K562 (cell line): ENCODE measurements at regions not wholly inside any gene's neighbourhood (a gene's known extent, or its start where the extent isn't known, plus 50 kb on each side); places are given as distances from the start of the nearest gene placed in this dataset.

Experiments
- ATAC-seq: fragments of 200-7000 bp; cut with Tn5 transposase; 3 replicates; pipeline ENCODE4 v1.9.1; 2020; ENCODE audit warnings: moderate library complexity
- BruUV-seq: library from RNA; stranded (reverse); fragments of 400-500 nt; replicated peaks from 2 replicates; lab custom pipeline; 2021; lab: Mats Ljungman, UMichigan
- CTCF ChIA-PET: fragments of 300-600 bp; formaldehyde crosslinking; extraction: SDS; loops from one replicate; lab custom pipeline; 2021; ENCODE audit warnings: low intra/inter-chr PET ratio; lab: Yijun Ruan, JAX
- POLR2A ChIA-PET: fragments of 300-600, 350-650 bp; sonication (Branson Sonifier 250); formaldehyde crosslinking; extraction: SDS; loops from one replicate; lab custom pipeline; 2021; ENCODE audit warnings: antibody characterized with exemption, inconsistent platforms; lab: Yijun Ruan, JAX
- DNase-seq, 4 experiments: peaks; one replicate each; pipeline versions ENCODE4 v3.0.0 to v3.0.0-alpha.2; 2011 to 2018; ENCODE audit warnings: low spot score in 3 of 4, mixed read lengths in 3 of 4; ENCODE audit errors: extremely low read depth in 1 of 4
- FAIRE-seq: peaks from 2 replicates; lab custom pipeline; 2011; peaks lifted over from hg19 to GRCh38; lab: Jason Lieb, UNC
- H2AFZ ChIP-seq: 2 replicates; pipeline ENCODE4 v1.6.0; 2011; ENCODE audit warnings: low read depth, low read length, control low read depth, inconsistent platforms
- H3K27ac ChIP-seq: fragments of 200-600 bp; 3 replicates; pipeline ENCODE4 v1.8.0; 2011; ENCODE audit warnings: low read depth, mild to moderate bottlenecking, control low read depth, inconsistent platforms, low read length, moderate library complexity, mixed read lengths; ENCODE audit errors: extremely low read depth
- H3K27me3 ChIP-seq, 2 experiments: fragments of 300-600 bp in 1 of 2; 2 replicates in 1 of 2; 3 replicates in 1 of 2; pipeline versions ENCODE4 v1.6.0 to v1.8.0; 2011; ENCODE audit warnings: inconsistent platforms in 2 of 2, low read length in 2 of 2, mild to moderate bottlenecking in 1 of 2, mixed read lengths in 1 of 2, moderate library complexity in 1 of 2; ENCODE audit not compliant: control insufficient read depth in 2 of 2, insufficient read depth in 2 of 2
- H3K36me3 ChIP-seq: fragments of 300-600 bp; 3 replicates; pipeline ENCODE4 v1.8.0; 2011; ENCODE audit warnings: mild to moderate bottlenecking, low read length, inconsistent platforms; ENCODE audit not compliant: control insufficient read depth, insufficient read depth
- H3K4me1 ChIP-seq, 2 experiments: fragments of 200-600 bp in 1 of 2; replicated peaks in 1 of 2; 2 replicates in 1 of 2; 3 replicates in 1 of 2; pipeline versions ENCODE4 v1.5.1 to v1.8.0; 2011; ENCODE audit warnings: inconsistent platforms in 2 of 2, low read length in 2 of 2, mild to moderate bottlenecking in 1 of 2, mixed read lengths in 1 of 2, moderate library complexity in 1 of 2; ENCODE audit not compliant: control insufficient read depth in 2 of 2, insufficient read depth in 2 of 2
- H3K4me2 ChIP-seq: 2 replicates; pipeline ENCODE4 v1.6.1; 2011; ENCODE audit warnings: low read length, control low read depth, inconsistent platforms, mixed read lengths; ENCODE audit not compliant: insufficient read depth
- H3K4me3 ChIP-seq: fragments of 200-600 bp; sonication (generic), shearing (Covaris generic); 2 replicates; pipeline ENCODE4 v1.5.1; 2016; ENCODE audit warnings: control low read depth, inconsistent platforms
- H3K79me2 ChIP-seq: fragments of 200-600 bp; 3 replicates; pipeline ENCODE4 v1.8.0; 2011; ENCODE audit warnings: low read length, inconsistent platforms; ENCODE audit not compliant: control insufficient read depth, insufficient read depth
- H3K9ac ChIP-seq, 2 experiments: 2 replicates each; pipeline versions ENCODE4 v1.6.0 to v1.6.1; 2011; ENCODE audit warnings: low read depth in 2 of 2, low read length in 2 of 2, control low read depth in 1 of 2, inconsistent platforms in 1 of 2, mild to moderate bottlenecking in 1 of 2, mixed read lengths in 1 of 2; ENCODE audit not compliant: insufficient read depth in 1 of 2
- H3K9me1 ChIP-seq: one replicate; pipeline ENCODE4 v1.6.0; 2011; ENCODE audit warnings: inconsistent platforms, mild to moderate bottlenecking, low read length, moderate library complexity; ENCODE audit not compliant: control insufficient read depth, insufficient read depth
- H3K9me3 ChIP-seq: replicated peaks from 2 replicates; pipeline ENCODE4 v1.5.1; 2011; ENCODE audit warnings: low read depth, low read length, inconsistent platforms; ENCODE audit not compliant: control insufficient read depth, insufficient read depth
- H4K20me1 ChIP-seq: replicated peaks from 2 replicates; pipeline ENCODE4 v1.6.1; 2011; ENCODE audit warnings: low read length, inconsistent platforms, mixed read lengths; ENCODE audit not compliant: control insufficient read depth, insufficient read depth
- C11orf30 ChIP-seq: fragments of 450-650 bp; IDR thresholded peaks from 2 replicates; pipeline ENCODE4 v1.6.1; 2016; ENCODE audit warnings: low read depth, mild to moderate bottlenecking
- CGGBP1 ChIP-seq: fragments of 250-450 bp; sonication (Bioruptor Pico); IDR thresholded peaks from 2 replicates; pipeline ENCODE4 v1.9.0; 2021; ENCODE audit warnings: mild to moderate bottlenecking
- CXXC5 ChIP-seq: fragments of 250-450 bp; sonication (Bioruptor Pico); IDR thresholded peaks from 2 replicates; pipeline ENCODE4 v1.8.0; 2022; ENCODE audit warnings: inconsistent platforms, mild to moderate bottlenecking, moderate library complexity
- ESRRB ChIP-seq: fragments of 250-450 bp; sonication (Bioruptor Pico); IDR thresholded peaks from 2 replicates; pipeline ENCODE4 v1.5.0; 2020; ENCODE audit warnings: mild to moderate bottlenecking, moderate library complexity, borderline replicate concordance
- EZH2 ChIP-seq: IDR thresholded peaks from 2 replicates; pipeline ENCODE4 v1.6.1; 2012; ENCODE audit warnings: low read depth, mild to moderate bottlenecking, inconsistent platforms, low read length, borderline replicate concordance
- HSF4 ChIP-seq: fragments of 250-450 bp; sonication (Bioruptor Pico); IDR thresholded peaks from 2 replicates; pipeline ENCODE4 v2.1.2; 2022; ENCODE audit warnings: mild to moderate bottlenecking, moderate library complexity, borderline replicate concordance
- NFRKB ChIP-seq: fragments of 450-650 bp; IDR thresholded peaks from 2 replicates; pipeline ENCODE4 v1.6.1; 2016; ENCODE audit warnings: low read depth
- RBM25 ChIP-seq: fragments of 200-400 bp; formaldehyde crosslinking; IDR thresholded peaks from 2 replicates; pipeline ENCODE4 v1.6.1; 2018; ENCODE audit warnings: low read length, low read depth, moderate library complexity; ENCODE audit not compliant: severe bottlenecking
- SPI1 ChIP-seq: IDR thresholded peaks from 2 replicates; pipeline ENCODE4 v1.6.1; 2011; ENCODE audit warnings: low read depth, low read length, control low read depth, borderline replicate concordance
- SRSF9 ChIP-seq: fragments of 200-400 bp; formaldehyde crosslinking; IDR thresholded peaks from 2 replicates; pipeline ENCODE4 v1.6.1; 2017; ENCODE audit warnings: low read depth, low read length, borderline replicate concordance
- TOE1 ChIP-seq, 2 experiments: fragments of 450-650 bp in 1 of 2; sonication (generic) in 1 of 2; formaldehyde crosslinking in 1 of 2; IDR thresholded peaks; 2 replicates each; pipeline versions ENCODE4 v1.7.1 to v1.8.0; 2016 to 2022; ENCODE audit warnings: borderline replicate concordance in 2 of 2, mild to moderate bottlenecking in 2 of 2, antibody characterized with exemption in 1 of 2, inconsistent platforms in 1 of 2, low read depth in 1 of 2, missing genetic modification reagents in 1 of 2, moderate library complexity in 1 of 2
- ZFP1 ChIP-seq: fragments of 450-650 bp; formaldehyde crosslinking; IDR thresholded peaks from 2 replicates; pipeline ENCODE4 v1.4.0; 2020; ENCODE audit warnings: mild to moderate bottlenecking, mixed read lengths
- ZNF77 ChIP-seq: fragments of 250-450 bp; sonication (Bioruptor Pico); IDR thresholded peaks from 2 replicates; pipeline ENCODE4 v1.5.0; 2020
- ZSCAN29 ChIP-seq: fragments of 450-650 bp; IDR thresholded peaks from 2 replicates; pipeline ENCODE4 v1.6.1; 2017
- WGBS: fragments of 100-300 bp; shearing (Covaris generic); methylation state at CpG from one replicate; pipeline ENCODE4 v1.1.6; 2016; ENCODE audit warnings: low coverage, mixed read lengths; ENCODE audit not compliant: insufficient coverage; ENCODE audit errors: missing lambda C conversion rate; 5-methylcytosine and 5-hydroxymethylcytosine counted together
- in situ Hi-C: fragments of 300-500 bp; cut with MboI; formaldehyde crosslinking; loops from 4 replicates; pipeline ENCODE4 v1.15.0; 2018; ENCODE audit warnings: inconsistent platforms, mixed read lengths
- intact Hi-C: fragments of 100-400 bp; cut with micrococcal nuclease; formaldehyde crosslinking; loops from 2 replicates; pipeline ENCODE4 v1.14.2; 2022
- TF ChIP-seq, protein P1 (sequence below): fragments of 450-650 bp; formaldehyde crosslinking; conservative IDR thresholded peaks from 2 replicates; pipeline ENCODE4 v1.4.0; 2022; ENCODE audit warnings: mild to moderate bottlenecking, missing genetic modification characterization
- TF ChIP-seq, protein P2 (sequence below), 2 experiments: fragments of 450-650 bp in 1 of 2; sonication (generic) in 1 of 2; formaldehyde crosslinking; conservative IDR thresholded peaks; 2 replicates each; pipeline versions ENCODE4 v1.4.0 to v1.8.1; 2020 to 2022; ENCODE audit warnings: mild to moderate bottlenecking in 1 of 2, missing genetic modification reagents in 1 of 2

- TF ChIP-seq ZSCAN29 = no peak
- TF ChIP-seq CGGBP1 = no peak
- no peak for TF ChIP-seq NFRKB
- no peak for TF ChIP-seq EZH2
These were observed 768.0 kb downstream of the STIM2 start (continued) for GRCh38 chr4:27628609-27629008.

DNA sequence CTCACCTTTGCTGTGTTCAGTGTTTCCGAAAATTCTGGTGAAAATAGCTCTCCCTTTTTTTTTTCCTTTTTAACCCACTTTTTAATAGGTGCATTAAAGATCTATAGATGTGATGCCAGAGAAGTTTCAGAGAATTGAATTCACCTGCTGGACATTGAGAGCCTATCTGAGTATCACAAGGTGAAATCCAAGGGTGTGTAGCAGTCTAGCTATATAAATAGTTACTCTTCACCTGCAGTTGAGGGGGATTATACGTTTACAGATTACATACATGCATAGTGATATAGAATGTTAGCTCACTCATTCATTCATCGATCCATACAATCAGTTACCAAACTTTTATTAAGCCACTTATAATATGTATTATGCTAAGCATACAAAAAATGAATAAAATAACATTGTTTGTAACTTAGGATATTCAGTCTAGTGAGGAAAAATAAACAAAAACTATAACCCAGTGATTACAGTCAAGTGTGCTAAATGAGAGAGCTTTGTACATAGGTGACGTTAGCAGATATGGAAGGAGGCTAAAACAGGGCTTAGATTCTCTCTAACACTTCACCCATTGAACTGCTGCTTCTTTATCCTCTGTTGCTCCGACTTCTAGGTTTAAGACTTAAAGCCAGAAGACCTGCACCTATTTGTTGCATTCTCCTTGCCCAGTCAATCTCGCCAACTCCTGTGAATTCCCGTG lies 769.0 kb downstream of the STIM2 start:
- ChIA-PET CTCF (no interaction called here), POLR2A (no interaction called here)
- Histone ChIP-seq H3K27me3 (no peaks in the 10 kb centered on the region), H3K4me3 (no peak overlapping the region), H3K9ac (no peak overlapping the region), H3K36me3 (no peaks in the 10 kb centered on the region), H3K4me2 (no peak overlapping the region), H3K4me1 (no peaks in the 10 kb centered on the region), H3K79me2 (no peaks in the 10 kb centered on the region), H3K9me1 (no peaks in the 10 kb centered on the region), H2AFZ (no peak overlapping the region), H4K20me1 (no peaks in the 10 kb centered on the region), H3K27ac (no peak overlapping the region), H3K9me3 (no peaks in the 10 kb centered on the region)
- intact Hi-C loops = no loop called here
- no peak for DNase-seq
- WGBS = under 1% methylated on average over 7 of the region's 7 CpGs
- no peak for ATAC-seq
- in situ Hi-C loops = no loop called here
- TF ChIP-seq RBM25 = no peak
- TF ChIP-seq SPI1 = no peak
- TF ChIP-seq HSF4 (CRISPR knock-in tag) = no peak
- TF ChIP-seq, protein P1, sequence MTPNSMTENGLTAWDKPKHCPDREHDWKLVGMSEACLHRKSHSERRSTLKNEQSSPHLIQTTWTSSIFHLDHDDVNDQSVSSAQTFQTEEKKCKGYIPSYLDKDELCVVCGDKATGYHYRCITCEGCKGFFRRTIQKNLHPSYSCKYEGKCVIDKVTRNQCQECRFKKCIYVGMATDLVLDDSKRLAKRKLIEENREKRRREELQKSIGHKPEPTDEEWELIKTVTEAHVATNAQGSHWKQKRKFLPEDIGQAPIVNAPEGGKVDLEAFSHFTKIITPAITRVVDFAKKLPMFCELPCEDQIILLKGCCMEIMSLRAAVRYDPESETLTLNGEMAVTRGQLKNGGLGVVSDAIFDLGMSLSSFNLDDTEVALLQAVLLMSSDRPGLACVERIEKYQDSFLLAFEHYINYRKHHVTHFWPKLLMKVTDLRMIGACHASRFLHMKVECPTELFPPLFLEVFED = no peak
- TF ChIP-seq CXXC5 = no peak
- TF ChIP-seq ZFP1 (CRISPR knock-in tag) = no peak
- TF ChIP-seq, protein P2, sequence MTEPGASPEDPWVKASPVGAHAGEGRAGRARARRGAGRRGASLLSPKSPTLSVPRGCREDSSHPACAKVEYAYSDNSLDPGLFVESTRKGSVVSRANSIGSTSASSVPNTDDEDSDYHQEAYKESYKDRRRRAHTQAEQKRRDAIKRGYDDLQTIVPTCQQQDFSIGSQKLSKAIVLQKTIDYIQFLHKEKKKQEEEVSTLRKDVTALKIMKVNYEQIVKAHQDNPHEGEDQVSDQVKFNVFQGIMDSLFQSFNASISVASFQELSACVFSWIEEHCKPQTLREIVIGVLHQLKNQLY (CRISPR knock-in tag; conservative IDR thresholded peaks at IDR 0.05) = no peak
- TF ChIP-seq SRSF9 = no peak
- no peak for TF ChIP-seq ESRRB (CRISPR knock-in tag)
- TF ChIP-seq TOE1 (IDR thresholded peaks at IDR 0.05; ENCODE audit: borderline replicate concordance) = no peak
- TF ChIP-seq TOE1 (CRISPR knock-in tag; IDR thresholded peaks at IDR 0.05; ENCODE audit: borderline replicate concordance, low read depth) = no peak
- TF ChIP-seq C11orf30 = no peak
- TF ChIP-seq ZNF77 (CRISPR knock-in tag) = no peak
- BruUV-seq = no TSS peak
- no peak for FAIRE-seq
